Ishikawa (cell line): ENCODE measurements at regions not wholly inside any gene's neighbourhood (a gene's known extent, or its start where the extent isn't known, plus 50 kb on each side); places are given as distances from the start of the nearest gene placed in this dataset.

ENCODE experiments used
- CEBPB ChIP-seq: IDR thresholded peaks from 2 replicates; pipeline ENCODE4 v1.6.1; 2012
- CREB1 ChIP-seq: IDR thresholded peaks from 2 replicates; pipeline ENCODE4 v1.6.1; 2012; ENCODE audit warnings: low read depth
- EGR1 ChIP-seq: IDR thresholded peaks from 2 replicates; pipeline ENCODE4 v1.6.1; 2012
- EP300 ChIP-seq: IDR thresholded peaks from 2 replicates; pipeline ENCODE4 v1.6.1; 2012; ENCODE audit warnings: borderline replicate concordance
- FOXM1 ChIP-seq: IDR thresholded peaks from 2 replicates; pipeline ENCODE4 v1.6.1; 2012; ENCODE audit warnings: low read depth, borderline replicate concordance
- NFIC ChIP-seq: IDR thresholded peaks from 2 replicates; pipeline ENCODE4 v1.6.1; 2012
- RAD21 ChIP-seq: IDR thresholded peaks from 2 replicates; pipeline ENCODE4 v1.6.1; 2012; ENCODE audit warnings: low read depth
- TAF1 ChIP-seq: IDR thresholded peaks from 2 replicates; pipeline ENCODE4 v1.6.1; 2012; ENCODE audit warnings: low read depth, mild to moderate bottlenecking
- TCF12 ChIP-seq: IDR thresholded peaks from 2 replicates; pipeline ENCODE4 v1.6.1; 2012; ENCODE audit warnings: low read depth
- TEAD4 ChIP-seq: IDR thresholded peaks from 2 replicates; pipeline ENCODE4 v1.6.1; 2012
- YY1 ChIP-seq: IDR thresholded peaks from 2 replicates; pipeline ENCODE4 v1.6.1; 2012; ENCODE audit warnings: low read depth
- ZBTB7A ChIP-seq: IDR thresholded peaks from 2 replicates; pipeline ENCODE4 v1.6.1; 2012; ENCODE audit warnings: low read depth
- TF ChIP-seq, protein P1 (sequence below): IDR thresholded peaks from 2 replicates; pipeline ENCODE4 v1.6.1; 2012; ENCODE audit warnings: low read depth, mild to moderate bottlenecking
- TF ChIP-seq, protein P2 (sequence below): IDR thresholded peaks from 2 replicates; pipeline ENCODE4 v1.6.1; 2012
- TF ChIP-seq, protein P3 (sequence below): IDR thresholded peaks from 2 replicates; pipeline ENCODE4 v1.6.1; 2012

DNA sequence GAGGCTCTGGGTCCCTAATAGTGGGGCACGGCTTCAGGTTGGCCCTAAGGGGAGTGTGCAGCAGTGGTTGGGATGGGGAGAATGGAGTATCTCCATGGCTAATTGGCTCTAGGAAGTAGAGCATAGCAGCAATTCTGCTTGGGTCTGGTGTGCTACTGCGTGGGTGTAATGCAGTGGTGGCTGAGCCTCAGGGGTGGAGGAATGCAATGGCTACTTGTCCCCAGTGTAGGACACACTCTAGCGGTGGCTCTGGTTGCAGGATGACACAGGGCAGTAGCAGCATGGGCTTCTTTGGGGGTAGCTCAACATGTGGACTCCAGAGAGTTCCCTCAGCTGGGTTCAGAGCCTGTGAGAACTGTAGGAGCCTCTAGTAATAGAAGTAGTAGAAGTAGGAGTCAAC is 91.2 kb upstream of the FAM78B start:
- TF ChIP-seq TCF12 (no peak), EGR1 (no peak), CEBPB (no peak), TEAD4 (no peak), ZBTB7A (no peak), YY1 (no peak), EP300 (no peak), FOXM1 (no peak), NFIC (no peak), CREB1 (no peak), TAF1 (no peak), RAD21 (no peak)
- TF ChIP-seq, protein P1, sequence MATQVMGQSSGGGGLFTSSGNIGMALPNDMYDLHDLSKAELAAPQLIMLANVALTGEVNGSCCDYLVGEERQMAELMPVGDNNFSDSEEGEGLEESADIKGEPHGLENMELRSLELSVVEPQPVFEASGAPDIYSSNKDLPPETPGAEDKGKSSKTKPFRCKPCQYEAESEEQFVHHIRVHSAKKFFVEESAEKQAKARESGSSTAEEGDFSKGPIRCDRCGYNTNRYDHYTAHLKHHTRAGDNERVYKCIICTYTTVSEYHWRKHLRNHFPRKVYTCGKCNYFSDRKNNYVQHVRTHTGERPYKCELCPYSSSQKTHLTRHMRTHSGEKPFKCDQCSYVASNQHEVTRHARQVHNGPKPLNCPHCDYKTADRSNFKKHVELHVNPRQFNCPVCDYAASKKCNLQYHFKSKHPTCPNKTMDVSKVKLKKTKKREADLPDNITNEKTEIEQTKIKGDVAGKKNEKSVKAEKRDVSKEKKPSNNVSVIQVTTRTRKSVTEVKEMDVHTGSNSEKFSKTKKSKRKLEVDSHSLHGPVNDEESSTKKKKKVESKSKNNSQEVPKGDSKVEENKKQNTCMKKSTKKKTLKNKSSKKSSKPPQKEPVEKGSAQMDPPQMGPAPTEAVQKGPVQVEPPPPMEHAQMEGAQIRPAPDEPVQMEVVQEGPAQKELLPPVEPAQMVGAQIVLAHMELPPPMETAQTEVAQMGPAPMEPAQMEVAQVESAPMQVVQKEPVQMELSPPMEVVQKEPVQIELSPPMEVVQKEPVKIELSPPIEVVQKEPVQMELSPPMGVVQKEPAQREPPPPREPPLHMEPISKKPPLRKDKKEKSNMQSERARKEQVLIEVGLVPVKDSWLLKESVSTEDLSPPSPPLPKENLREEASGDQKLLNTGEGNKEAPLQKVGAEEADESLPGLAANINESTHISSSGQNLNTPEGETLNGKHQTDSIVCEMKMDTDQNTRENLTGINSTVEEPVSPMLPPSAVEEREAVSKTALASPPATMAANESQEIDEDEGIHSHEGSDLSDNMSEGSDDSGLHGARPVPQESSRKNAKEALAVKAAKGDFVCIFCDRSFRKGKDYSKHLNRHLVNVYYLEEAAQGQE, result no peak
- TF ChIP-seq, protein P2, sequence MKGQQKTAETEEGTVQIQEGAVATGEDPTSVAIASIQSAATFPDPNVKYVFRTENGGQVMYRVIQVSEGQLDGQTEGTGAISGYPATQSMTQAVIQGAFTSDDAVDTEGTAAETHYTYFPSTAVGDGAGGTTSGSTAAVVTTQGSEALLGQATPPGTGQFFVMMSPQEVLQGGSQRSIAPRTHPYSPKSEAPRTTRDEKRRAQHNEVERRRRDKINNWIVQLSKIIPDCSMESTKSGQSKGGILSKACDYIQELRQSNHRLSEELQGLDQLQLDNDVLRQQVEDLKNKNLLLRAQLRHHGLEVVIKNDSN, result no peak
- TF ChIP-seq, protein P3, sequence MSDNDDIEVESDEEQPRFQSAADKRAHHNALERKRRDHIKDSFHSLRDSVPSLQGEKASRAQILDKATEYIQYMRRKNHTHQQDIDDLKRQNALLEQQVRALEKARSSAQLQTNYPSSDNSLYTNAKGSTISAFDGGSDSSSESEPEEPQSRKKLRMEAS, result no peak

DNA sequence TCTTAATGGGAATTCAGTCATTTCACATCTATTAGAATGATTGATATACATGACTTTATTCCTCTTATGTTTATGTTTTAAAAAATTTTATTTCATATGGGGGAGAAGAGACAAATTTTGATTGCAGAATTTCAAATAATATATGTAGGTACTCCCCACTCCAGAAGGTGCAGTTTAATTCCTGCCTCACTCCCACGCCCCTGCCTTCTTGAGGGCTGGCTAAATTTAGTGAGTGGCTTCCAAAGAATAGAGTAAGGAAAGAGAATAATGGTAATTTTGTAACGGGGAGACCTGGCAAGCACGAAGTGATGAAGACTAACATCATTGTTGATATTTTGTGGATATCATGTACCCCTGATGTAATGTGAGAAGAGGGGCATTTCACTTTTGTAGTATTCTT is 94.7 kb upstream of the FAM78B start:
- TF ChIP-seq TAF1 (no peak), EGR1 (no peak), FOXM1 (no peak), ZBTB7A (no peak)
- TF ChIP-seq, protein P3, result no peak
- TF ChIP-seq, protein P1, result no peak
- TF ChIP-seq, protein P2, result no peak

DNA sequence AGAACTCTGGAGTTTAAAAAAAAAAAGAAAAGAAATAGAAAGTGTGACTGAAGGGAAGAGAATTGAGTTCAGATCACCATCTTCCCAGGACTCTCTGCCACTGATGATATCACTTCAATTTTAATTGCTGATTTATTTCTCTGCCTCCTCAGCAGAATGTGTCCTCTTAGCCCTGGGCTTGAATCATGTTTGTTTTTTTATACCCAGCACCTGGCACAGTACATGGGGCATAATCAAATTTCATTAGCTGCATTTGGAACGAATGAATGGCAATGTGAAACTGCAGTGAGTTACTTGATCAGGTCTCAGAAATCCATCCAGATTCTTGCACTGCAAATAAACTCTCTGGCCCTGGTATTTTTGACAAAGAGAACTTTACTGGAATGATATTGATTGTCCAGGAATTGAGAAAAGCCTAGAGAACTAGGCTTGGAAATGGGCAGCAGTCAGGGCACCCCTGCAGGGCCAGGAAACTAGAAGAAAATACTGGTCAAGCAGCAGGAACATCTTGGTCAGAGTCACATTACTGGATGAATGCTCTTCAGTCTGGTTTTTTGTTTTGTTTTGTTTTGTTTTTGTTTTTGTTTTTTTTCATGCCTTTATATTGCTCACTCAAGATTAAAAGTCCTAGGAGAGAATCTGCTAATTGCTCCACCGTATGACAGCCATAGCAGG is 103.8 kb upstream of the FAM78B start:
- TF ChIP-seq NFIC (no peak), EGR1 (no peak), EP300 (no peak), CEBPB (no peak)
- TF ChIP-seq, protein P3, result no peak

DNA sequence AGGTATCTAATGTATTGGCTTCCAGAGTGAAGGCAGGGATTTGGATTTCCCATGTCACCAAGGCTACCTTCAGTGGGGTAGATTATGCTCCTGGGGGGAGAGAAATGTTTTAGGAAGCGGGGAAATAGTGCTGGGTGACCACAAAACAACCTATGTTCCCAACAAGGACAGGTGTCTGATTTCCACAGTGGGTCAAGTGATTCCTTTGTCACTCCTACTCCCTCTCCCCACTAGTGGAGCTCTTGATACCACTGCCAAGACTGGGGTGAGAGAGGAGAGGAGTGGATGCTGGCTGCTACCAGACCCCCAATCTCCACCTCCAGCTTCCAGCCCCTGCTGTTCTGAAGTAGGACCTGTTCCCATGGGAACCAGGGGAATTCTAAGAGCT is 104.3 kb upstream of the FAM78B start:
- TF ChIP-seq ZBTB7A (no peak), TCF12 (no peak), CREB1 (no peak), EP300 (no peak), FOXM1 (no peak), CEBPB (no peak), NFIC (no peak), TAF1 (no peak), TEAD4 (no peak), EGR1 (no peak)
- TF ChIP-seq, protein P2, result no peak
- TF ChIP-seq, protein P1, result no peak
- TF ChIP-seq, protein P3, result no peak
